Ammon's horn (tissue), 1 donor: ENCODE measurements at regions not wholly inside any gene's neighbourhood (a gene's known extent, or its start where the extent isn't known, plus 50 kb on each side); places are given as distances from the start of the nearest gene placed in this dataset.
A peak's percentile ranks its signal among the peaks of the same experiment; 100 is the strongest.

Source experiments
- DNase-seq: peaks from one replicate; pipeline ENCODE4 v3.0.0-alpha.2; 2016; ENCODE audit warnings: low spot score

- DNase-seq = peak; percentile 25
Observed at GRCh38 chrX:15915959-15916703, 61.5 kb upstream of the AP1S2 start.

- no peak for DNase-seq
Observed at GRCh38 chrX:15914486-15914885, 59.9 kb upstream of the AP1S2 start.

DNA sequence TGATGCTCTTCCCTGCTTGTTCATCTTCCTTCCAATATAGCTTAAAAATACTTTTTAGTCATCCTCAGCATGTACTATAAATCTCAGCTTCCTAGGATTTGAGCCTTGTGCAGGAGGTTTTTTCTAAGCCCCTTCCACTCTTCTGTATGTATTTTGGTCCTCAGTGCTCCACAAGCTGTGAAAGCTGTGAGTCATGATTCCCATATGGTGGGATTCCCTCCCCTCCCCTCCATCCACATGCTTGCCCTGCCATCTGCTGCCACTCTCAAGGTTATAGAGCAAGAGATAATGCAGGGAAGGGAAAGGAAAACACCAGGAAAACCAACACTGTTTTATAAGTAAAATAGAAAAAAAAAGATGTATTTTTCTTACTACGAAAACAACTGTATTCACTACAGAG, 58.5 kb upstream of the AP1S2 start:
- peak; percentile 4 for DNase-seq

- DNase-seq = peak; percentile 23
Observed at GRCh38 chrX:15911734-15912550, 57.3 kb upstream of the AP1S2 start.

DNA sequence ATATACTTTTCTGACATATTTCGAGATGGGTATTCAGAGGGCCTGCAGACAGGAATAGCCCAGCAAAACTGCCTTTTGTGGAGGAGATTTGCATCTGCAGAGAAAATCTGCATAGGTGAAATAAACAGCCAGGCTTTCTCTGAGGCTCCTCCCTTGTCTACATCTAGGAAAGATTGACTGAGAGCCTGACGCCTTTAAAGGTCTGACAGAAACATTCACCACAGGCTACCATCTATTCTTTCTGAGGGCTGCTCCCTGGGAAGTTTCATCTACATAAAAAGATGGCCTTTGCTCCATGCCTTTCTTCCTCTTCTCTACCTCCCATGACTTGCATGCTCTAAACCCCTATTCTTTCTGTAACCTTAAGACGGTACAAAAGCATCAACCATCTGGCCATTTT, 55.0 kb upstream of the AP1S2 start:
- no peak for DNase-seq

DNA sequence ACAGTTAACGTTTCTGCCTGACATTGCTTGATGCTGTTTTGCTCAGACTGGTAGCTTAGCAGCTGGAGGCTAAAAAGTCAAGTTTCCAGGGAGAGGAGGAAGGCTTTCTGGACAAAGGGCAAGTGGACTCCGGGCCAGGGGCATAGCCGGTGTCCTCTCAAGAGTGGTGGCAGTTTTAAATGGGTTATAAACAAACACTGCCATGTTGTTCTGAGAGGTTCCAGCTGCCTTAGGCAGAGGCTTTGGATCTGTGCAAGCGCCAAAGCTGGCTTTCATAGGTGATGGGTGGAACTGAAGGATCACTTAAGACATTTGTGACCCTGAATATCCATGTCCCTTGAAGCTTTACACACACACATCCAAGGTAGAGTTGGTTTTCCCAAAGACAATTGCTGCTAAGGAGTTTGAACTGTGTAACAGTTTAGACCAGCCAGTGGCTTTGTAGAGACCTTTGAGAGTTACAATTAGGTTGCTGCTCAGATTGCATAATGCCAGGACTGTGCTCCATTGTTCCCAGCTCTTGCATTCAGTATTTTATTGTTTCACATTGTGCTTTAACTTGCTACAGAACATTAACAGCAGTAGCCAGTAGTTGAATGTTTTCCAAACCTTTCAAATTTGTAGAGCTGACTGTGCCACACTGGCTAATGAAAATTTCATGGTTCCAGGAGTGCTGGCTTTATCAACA, 54.1 kb upstream of the AP1S2 start:
- peak; percentile 45 for DNase-seq

DNA sequence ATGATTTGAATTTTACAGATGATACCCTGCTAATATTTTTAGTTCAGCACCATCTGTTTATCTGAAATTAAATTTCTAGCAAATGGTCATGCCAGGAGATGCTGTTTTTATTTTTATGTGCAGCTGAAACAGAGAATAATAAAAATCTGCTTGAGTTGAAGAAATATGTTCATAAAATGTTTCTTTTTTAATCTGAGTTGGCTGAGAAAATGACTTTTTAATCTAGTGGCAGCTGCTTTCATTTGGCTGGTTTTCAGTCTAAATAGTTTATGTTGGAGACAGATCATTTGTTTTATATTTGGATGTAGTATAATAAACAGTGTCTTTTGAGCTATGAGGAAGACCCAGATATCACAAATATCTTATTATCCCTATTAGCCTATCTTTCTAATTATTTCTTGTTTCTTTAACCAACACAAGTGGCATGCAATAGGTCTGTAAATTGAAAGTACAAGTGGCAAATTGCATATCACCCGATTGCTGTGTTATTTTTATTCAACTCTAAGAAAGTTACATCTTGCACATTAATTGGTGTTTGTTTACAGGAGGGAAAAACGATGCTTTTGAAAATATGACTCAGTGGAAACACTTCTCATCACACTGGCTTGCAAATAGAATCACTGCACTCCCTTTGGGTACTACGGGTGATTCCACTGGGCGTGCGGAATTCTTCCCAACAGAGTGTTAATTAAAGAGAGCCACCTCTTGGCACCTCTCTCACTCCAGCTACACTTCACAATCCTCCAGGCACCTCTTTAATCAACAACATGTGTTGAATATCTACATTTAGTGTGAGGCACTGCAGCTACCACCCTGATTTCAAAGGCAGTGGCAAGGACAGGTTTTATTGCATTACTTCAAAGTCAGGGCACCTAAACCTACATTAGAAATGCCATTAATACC, 51.7 kb upstream of the AP1S2 start:
- DNase-seq = no peak
